Muscle layer of duodenum (tissue), 2 donors: ENCODE measurements at regions not wholly inside any gene's neighbourhood (a gene's known extent, or its start where the extent isn't known, plus 50 kb on each side); places are given as distances from the start of the nearest gene placed in this dataset.

ENCODE experiments used
- H3K27ac ChIP-seq: one replicate; pipeline ENCODE4 v1.7.0; 2013; ENCODE audit warnings: mild to moderate bottlenecking, low read length
- H3K27me3 ChIP-seq: one replicate; pipeline ENCODE4 v1.7.0; 2013; ENCODE audit warnings: low read depth, mild to moderate bottlenecking, control low read depth, low read length
- H3K36me3 ChIP-seq, 2 donors: one replicate each; pipeline ENCODE4 v1.7.0; 2013; ENCODE audit warnings: low read length in 2 of 2, control low read depth in 1 of 2, mild to moderate bottlenecking in 1 of 2; ENCODE audit not compliant: insufficient read depth in 2 of 2, control insufficient read depth in 1 of 2
- H3K4me1 ChIP-seq, 2 donors: one replicate each; pipeline ENCODE4 v1.7.0; 2013; ENCODE audit warnings: low read length in 2 of 2, mild to moderate bottlenecking in 2 of 2, control low read depth in 1 of 2, moderate library complexity in 1 of 2; ENCODE audit not compliant: insufficient read depth in 2 of 2, control insufficient read depth in 1 of 2
- H3K4me3 ChIP-seq, 2 donors: one replicate each; pipeline ENCODE4 v1.7.0; 2013; ENCODE audit warnings: low read length in 2 of 2, low read depth in 1 of 2, mild to moderate bottlenecking in 1 of 2
- H3K9me3 ChIP-seq, 2 donors: one replicate each; pipeline ENCODE4 v1.7.0; 2013; ENCODE audit warnings: low read length in 2 of 2, control low read depth in 1 of 2, mild to moderate bottlenecking in 1 of 2; ENCODE audit not compliant: control insufficient read depth in 1 of 2
- donor health status: healthy.

DNA sequence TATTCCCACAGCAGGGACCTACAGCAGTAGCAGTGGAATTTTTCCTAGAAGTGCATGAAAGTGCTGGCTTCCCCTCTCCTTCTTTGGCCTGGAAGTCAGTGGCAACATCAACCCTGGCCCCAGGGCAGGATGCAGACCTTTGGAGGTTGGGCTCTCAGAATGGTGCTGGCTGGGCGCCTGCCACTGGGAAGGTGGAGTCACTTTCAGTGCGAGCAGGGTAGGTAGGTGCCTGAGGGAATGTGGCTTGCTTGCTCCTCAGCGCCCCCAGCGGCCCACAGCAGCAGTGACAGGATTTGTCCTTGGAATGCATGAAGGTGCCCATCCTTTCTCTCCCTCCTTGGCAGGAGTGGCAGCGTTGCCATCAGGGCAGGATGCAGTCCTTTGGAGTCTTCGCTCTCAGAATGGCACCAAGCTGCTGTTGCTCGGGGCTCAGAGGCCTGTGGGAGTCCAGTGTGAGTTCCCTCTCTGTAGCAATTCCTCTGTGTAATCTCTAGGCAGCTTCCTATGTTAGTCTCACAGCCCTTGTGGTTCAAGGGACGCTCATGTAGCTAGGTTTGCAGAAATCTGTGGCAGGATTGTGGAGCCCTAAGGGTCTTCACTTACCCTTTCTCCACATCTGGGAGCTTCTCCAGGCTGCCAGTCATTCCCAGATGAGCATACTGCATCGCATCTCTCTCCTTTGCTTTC lies 354.4 kb upstream of the DACH1 start:
- H3K27ac ChIP-seq, result no peak overlapping the region
- no peaks in the 10 kb centered on the region for H3K27me3 ChIP-seq
- H3K4me1 ChIP-seq, result no peaks in the 10 kb centered on the region
- H3K9me3 ChIP-seq, result peaks cover 0 to 3% of the 10 kb centered on the region in 2 donors
- no peaks in the 10 kb centered on the region for H3K36me3 ChIP-seq
- H3K4me3 ChIP-seq, result no peak overlapping the region

GRCh38 chr13:72218966-72219365 lies 352.0 kb upstream of the DACH1 start:
- peaks cover 0 to 3% of the 10 kb centered on the region in 2 donors for H3K9me3 ChIP-seq
- H3K4me3 ChIP-seq, result no peak overlapping the region
- no peaks in the 10 kb centered on the region for H3K27me3 ChIP-seq
- H3K36me3 ChIP-seq, result no peaks in the 10 kb centered on the region
- H3K27ac ChIP-seq, result no peak overlapping the region
- H3K4me1 ChIP-seq, result no peaks in the 10 kb centered on the region

DNA sequence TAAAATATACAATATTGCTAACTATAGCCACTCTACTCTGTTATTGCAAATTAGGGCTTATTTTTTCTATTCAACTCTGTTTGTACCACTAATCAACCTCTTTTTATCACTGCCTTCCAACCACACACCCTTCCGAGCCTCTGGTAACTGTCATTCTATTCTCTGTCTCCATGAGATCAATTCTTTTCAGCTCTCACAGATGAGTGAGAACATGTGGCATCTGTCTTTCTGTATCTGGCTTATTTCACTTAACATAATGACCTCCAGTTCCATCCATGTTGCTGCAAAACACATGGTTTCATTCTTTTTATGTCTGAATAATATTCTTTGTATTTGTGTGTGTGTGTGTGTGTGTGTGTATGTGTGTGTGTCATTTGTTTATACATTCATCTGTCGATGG lies 350.1 kb upstream of the DACH1 start:
- H3K4me3 ChIP-seq, result no peak overlapping the region
- H3K36me3 ChIP-seq, result no peaks in the 10 kb centered on the region
- H3K4me1 ChIP-seq, result no peaks in the 10 kb centered on the region
- no peak overlapping the region for H3K27ac ChIP-seq
- H3K9me3 ChIP-seq, result peaks cover 0 to 3% of the 10 kb centered on the region in 2 donors
- no peaks in the 10 kb centered on the region for H3K27me3 ChIP-seq

GRCh38 chr13:72208112-72208645 lies 341.2 kb upstream of the DACH1 start:
- no peaks in the 10 kb centered on the region for H3K4me1 ChIP-seq
- H3K9me3 ChIP-seq, result no peaks in the 10 kb centered on the region
- H3K36me3 ChIP-seq, result no peaks in the 10 kb centered on the region

DNA sequence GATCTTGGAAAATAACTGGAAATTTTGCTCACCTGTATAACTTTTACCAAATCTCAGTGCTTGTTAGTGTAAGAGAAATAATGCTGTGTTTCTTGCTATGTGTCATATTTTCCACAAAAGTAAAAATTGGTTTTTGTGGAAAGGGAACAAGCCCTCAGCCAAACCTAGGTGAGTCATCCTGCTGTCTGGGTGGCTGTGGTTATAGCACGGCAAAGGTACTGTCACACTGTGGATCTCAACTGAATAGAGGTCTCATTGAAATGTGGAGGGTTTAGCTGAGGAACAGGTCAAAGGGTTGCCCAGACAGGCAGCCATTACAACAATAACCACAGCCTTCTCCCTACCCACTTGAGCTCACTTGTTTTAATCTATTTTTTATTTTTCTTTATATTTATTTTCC lies 338.8 kb upstream of the DACH1 start:
- Histone ChIP-seq H3K36me3 (no peaks in the 10 kb centered on the region), H3K27me3 (no peaks in the 10 kb centered on the region), H3K4me1 (no peaks in the 10 kb centered on the region), H3K27ac (no peak overlapping the region), H3K9me3 (no peaks in the 10 kb centered on the region), H3K4me3 (no peak overlapping the region)

More at GRCh38 chr13:72208112-72208645, 341.2 kb upstream of the DACH1 start:
- no peaks in the 10 kb centered on the region for H3K27me3 ChIP-seq
- no peak overlapping the region for H3K4me3 ChIP-seq
- H3K27ac ChIP-seq, result no peak overlapping the region

DNA sequence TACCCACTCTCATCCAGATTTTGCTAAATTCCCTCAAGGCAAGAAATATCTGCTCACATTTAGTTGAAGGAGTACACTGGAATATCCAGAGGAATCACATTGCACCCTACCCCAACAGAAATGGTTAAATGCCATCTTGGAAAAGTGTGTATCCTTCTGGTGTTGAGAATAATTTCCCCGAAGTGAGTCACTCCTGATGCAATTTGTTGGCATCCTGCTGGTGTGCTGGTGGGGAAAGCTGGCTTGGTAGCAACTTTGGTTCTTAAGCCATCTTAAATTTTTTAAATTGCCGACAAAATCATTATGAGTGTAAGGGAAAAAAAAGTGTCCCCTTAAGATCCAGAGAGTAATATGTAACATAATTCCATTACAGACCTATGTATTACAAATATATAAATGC lies 337.3 kb upstream of the DACH1 start:
- Histone ChIP-seq H3K4me3 (no peak overlapping the region), H3K27ac (no peak overlapping the region), H3K36me3 (no peaks in the 10 kb centered on the region), H3K4me1 (no peaks in the 10 kb centered on the region), H3K27me3 (no peaks in the 10 kb centered on the region), H3K9me3 (no peaks in the 10 kb centered on the region)

GRCh38 chr13:72201726-72202125 lies 334.7 kb upstream of the DACH1 start:
- Histone ChIP-seq H3K9me3 (no peaks in the 10 kb centered on the region), H3K4me3 (no peak overlapping the region), H3K27me3 (no peaks in the 10 kb centered on the region), H3K27ac (no peak overlapping the region), H3K36me3 (no peaks in the 10 kb centered on the region), H3K4me1 (no peaks in the 10 kb centered on the region)

DNA sequence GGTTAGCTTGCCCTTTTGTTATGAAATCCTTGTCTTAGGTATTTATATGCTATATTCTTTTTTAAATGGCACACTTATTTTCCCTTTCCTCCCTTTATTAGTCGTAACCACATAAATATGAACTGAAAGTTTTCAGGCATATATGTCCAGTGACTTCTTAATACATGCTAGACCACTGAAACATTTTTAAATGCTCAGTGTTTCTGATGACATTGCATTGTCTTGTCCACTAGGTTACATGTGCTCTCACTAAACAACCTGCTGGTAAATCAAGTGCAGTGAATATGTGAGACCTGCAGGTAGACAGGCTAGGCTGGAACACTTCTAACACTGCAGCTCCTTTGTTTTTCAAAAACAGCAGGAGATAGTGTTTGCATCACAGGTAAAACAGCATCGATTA lies 332.6 kb upstream of the DACH1 start:
- no peaks in the 10 kb centered on the region for H3K4me1 ChIP-seq
- no peaks in the 10 kb centered on the region for H3K36me3 ChIP-seq
- H3K4me3 ChIP-seq, result no peak overlapping the region
- no peak overlapping the region for H3K27ac ChIP-seq
- H3K9me3 ChIP-seq, result no peaks in the 10 kb centered on the region
- H3K27me3 ChIP-seq, result no peaks in the 10 kb centered on the region

GRCh38 chr13:72198967-72199560 lies 332.1 kb upstream of the DACH1 start:
- Histone ChIP-seq H3K9me3 (no peaks in the 10 kb centered on the region), H3K4me3 (no peak overlapping the region), H3K27ac (no peak overlapping the region), H3K4me1 (no peaks in the 10 kb centered on the region), H3K27me3 (no peaks in the 10 kb centered on the region), H3K36me3 (no peaks in the 10 kb centered on the region)

DNA sequence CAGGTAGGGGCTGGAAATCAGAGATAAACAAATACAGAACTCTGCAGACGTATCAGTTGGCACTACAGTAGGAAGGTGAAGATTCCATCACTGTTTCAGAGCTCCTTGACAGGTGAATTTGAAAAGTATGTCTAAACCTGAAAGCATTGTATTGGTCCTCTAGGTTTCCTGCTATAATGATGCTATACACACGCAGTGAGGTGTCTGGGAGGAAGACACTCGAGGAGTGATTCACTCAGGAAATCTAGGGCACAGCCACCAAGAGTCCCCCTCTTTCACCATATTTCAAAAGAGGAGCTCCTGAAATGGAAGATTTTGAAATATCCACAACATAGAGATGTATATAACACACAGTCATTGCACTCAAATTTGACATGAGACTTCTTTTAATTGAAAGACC lies 331.0 kb upstream of the DACH1 start:
- no peaks in the 10 kb centered on the region for H3K36me3 ChIP-seq
- H3K4me3 ChIP-seq, result no peak overlapping the region
- no peaks in the 10 kb centered on the region for H3K27me3 ChIP-seq
- H3K9me3 ChIP-seq, result no peaks in the 10 kb centered on the region
- H3K4me1 ChIP-seq, result no peaks in the 10 kb centered on the region
- no peak overlapping the region for H3K27ac ChIP-seq

GRCh38 chr13:72195044-72195704 lies 328.2 kb upstream of the DACH1 start:
- Histone ChIP-seq H3K27me3 (no peaks in the 10 kb centered on the region), H3K27ac (no peak overlapping the region), H3K4me1 (no peaks in the 10 kb centered on the region), H3K36me3 (no peaks in the 10 kb centered on the region), H3K4me3 (no peak overlapping the region), H3K9me3 (no peaks in the 10 kb centered on the region)
